NK-92 (cell line): ENCODE measurements at regions not wholly inside any gene's neighbourhood (a gene's known extent, or its start where the extent isn't known, plus 50 kb on each side); places are given as distances from the start of the nearest gene placed in this dataset.
"Not testable (repeated sequence)": the region's sequence is repeated elsewhere in the genome, so short reads cannot be mapped to it uniquely, and the experiment has no call there.

Experiments used
- DNase-seq: peaks from one replicate; lab custom pipeline; 2025; ENCODE audit not compliant: unreplicated experiment; lab: John Stamatoyannopoulos, UW

- no peak for DNase-seq
Observed at GRCh38 chr13:24617256-24618010, 62.8 kb upstream of the ATP12A start.

- peak; percentile 22 for DNase-seq
Observed at GRCh38 chr13:24618011-24618955, 61.9 kb upstream of the ATP12A start.

DNA sequence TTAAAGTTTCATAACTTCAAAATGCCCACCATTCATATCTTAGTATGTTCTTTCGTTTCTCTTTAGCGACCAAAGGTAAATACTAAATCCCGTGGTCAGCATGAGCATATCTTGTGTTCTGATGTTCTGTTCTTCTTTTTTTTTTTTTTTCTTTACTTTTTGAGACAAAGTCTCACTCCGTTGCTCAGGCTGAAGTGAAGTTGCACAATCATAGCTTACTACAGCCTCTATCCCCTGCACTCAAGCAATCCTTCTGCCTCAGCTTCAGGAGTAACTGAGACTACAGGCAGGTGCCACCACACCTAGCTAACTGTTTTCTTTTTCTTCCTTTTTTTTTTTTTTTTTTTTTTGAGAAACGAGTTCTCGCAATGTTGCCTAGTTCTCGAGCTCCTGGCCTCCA lies 60.9 kb upstream of the ATP12A start:
- DNase-seq, result no peak

DNA sequence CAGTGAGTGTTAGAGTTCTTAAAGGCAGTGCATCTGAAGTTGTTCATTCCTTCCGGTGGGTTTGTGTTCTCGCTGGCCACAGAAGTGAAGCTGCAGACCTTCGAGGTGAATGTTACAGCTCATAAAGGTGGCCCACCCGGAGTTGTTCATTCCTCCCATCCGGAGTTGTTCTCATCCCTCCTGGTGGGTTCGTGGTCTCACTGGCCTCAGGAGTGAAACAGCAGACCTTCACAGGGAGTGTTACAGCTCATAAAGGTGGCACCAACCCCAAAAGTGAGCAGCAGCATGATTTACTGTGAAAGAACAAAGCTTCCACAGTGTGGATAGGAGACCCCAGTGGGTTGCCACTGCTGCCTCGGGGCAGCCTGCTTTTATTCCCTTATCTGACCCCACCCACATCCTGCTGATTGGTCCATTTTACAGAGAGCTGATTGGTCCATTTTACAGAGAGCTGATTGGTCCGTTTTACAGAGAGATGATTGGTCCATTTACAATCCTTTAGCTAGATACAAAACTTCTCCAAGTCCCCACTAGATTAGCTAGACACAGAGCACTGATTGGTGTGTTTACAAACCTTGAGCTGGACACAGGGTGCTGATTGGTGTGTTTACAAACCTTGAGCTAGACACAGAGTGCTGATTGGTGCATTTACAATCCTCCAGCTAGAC lies 57.6 kb upstream of the ATP12A start:
- DNase-seq, result not testable (repeated sequence)

GRCh38 chr13:24623149-24623665 lies 57.0 kb upstream of the ATP12A start:
- no peak for DNase-seq

DNA sequence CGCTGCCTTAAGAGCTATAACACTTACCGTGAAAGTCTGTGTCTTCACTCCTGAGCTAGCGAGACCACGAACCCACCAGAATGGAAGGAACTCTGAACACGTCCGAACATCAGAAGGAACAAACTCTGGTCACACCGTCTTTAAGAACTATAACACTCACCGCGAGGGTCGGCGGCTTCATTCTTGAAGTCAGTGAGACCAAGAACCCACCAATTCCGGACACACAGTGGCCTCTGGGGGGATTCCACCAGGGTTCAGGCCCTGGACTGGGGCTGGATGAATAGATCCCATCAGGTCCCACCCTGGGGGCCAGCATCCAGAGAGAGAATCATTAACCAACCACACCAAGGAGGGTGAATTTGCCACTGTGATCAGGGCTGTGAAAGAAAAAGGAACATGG lies 55.8 kb upstream of the ATP12A start:
- DNase-seq, result no peak

DNA sequence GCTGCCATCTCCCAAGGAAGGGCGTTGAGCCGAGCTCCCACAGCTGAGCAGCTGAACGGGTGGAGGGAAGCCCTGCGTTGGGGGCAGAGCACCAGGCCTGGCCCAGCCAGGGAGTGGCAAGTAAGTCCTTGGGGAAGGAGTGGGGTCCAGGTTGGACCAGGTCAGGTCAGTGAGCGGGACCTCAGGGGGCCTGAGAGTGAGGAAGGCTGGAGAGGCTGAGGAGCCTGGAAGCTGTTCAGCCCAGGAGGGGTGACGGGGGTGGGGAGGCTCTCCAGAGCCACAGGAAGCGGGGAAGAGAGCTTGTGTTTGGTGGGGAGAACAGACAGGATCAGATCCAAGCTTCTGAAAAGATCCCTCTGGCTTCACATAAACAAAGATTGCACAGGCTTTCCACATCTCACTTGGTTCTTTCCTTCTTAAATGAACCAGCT lies 55.4 kb upstream of the ATP12A start:
- DNase-seq, result no peak

DNA sequence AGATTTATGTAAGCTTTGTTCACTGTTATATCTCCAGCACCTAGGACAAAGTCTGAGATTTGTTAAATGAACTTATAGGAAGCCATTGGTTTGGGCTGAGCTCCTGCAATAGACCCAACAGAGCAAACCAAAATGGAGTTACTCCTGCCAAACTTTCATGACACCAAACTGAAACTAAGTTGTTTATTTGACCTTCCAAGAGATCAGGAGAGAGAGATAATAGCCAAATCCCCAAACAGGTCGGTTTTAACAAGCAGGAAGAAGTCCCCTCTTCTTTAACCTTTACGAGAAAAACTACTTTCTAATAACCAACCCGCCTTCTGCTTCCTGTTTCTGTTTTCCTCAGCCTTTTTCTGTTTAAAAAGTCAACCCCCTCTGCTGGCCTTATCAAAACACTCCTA lies 54.9 kb upstream of the ATP12A start:
- no peak for DNase-seq

GRCh38 chr13:24625870-24626849 lies 54.0 kb upstream of the ATP12A start:
- no peak for DNase-seq

- DNase-seq, result no peak
Observed at GRCh38 chr13:24627090-24627714, 53.0 kb upstream of the ATP12A start.

- no peak for DNase-seq
Observed at GRCh38 chr13:24627946-24628345, 52.3 kb upstream of the ATP12A start.

DNA sequence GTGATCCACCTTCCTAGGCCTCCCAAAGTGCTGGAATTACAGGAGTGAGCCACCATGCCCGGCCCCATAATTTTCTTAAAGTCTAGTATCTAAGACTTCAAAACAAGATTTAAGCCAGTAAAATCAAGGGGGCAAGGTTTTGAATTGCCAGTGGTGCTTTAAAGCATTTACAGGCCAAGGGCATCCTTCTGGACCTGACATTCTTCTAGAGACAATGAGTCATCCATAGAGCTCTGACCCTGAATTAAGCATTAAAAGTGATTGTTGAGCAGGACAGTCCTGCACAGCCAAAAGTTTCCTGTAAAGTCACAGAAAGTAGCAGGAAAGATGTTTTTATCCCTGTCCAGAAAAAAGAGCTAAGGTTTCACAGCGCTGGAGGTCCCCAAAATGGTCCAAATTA lies 50.9 kb upstream of the ATP12A start:
- no peak for DNase-seq

GRCh38 chr13:24630121-24630520 lies 50.1 kb upstream of the ATP12A start:
- DNase-seq, result no peak
